Coronary artery (tissue), 2 donors: ENCODE measurements at regions not wholly inside any gene's neighbourhood (a gene's known extent, or its start where the extent isn't known, plus 50 kb on each side); places are given as distances from the start of the nearest gene placed in this dataset.

Experiments used
- DNase-seq: peaks from one replicate; pipeline ENCODE4 v3.0.0-alpha.2; 2017; ENCODE audit warnings: low spot score
- H3K27ac ChIP-seq, 2 donors: fragments of 200-600 bp; sonication (generic); one replicate each; pipeline ENCODE4 v1.5.1; 2016 to 2019
- H3K4me3 ChIP-seq: fragments of 200-600 bp; sonication (generic); 2 replicates; pipeline ENCODE4 v1.5.1; 2016; ENCODE audit warnings: mild to moderate bottlenecking, moderate library complexity
- CTCF ChIP-seq: fragments of 200-600 bp; sonication (generic); IDR thresholded peaks from one replicate; pipeline ENCODE4 v1.5.1; 2019; ENCODE audit warnings: antibody characterized with exemption

- no peak for TF ChIP-seq CTCF
Measured at GRCh38 chrX:20500171-20500865, 233.6 kb upstream of the RPS6KA3 start.

GRCh38 chrX:20499763-20500162 lies 233.1 kb upstream of the RPS6KA3 start:
- TF ChIP-seq CTCF, result no peak
- no peak for DNase-seq
- Histone ChIP-seq H3K4me3 (no peak overlapping the region), H3K27ac (no peak overlapping the region)

More at GRCh38 chrX:20500171-20500865, 233.6 kb upstream of the RPS6KA3 start:
- Histone ChIP-seq H3K27ac (no peak overlapping the region), H3K4me3 (no peak overlapping the region)
- DNase-seq, result no peak

- no peak overlapping the region for H3K27ac ChIP-seq
- no peak overlapping the region for H3K4me3 ChIP-seq
- no peak for DNase-seq
- TF ChIP-seq CTCF, result no peak
Measured at GRCh38 chrX:20498851-20499635, 232.3 kb upstream of the RPS6KA3 start.

- H3K4me3 ChIP-seq, result no peak overlapping the region
- TF ChIP-seq CTCF, result no peak
- DNase-seq, result no peak
- H3K27ac ChIP-seq, result no peak overlapping the region
Measured at GRCh38 chrX:20495575-20495974, 228.9 kb upstream of the RPS6KA3 start.

GRCh38 chrX:20488473-20488872 lies 221.8 kb upstream of the RPS6KA3 start:
- no peak for TF ChIP-seq CTCF
- H3K27ac ChIP-seq, result no peak overlapping the region

GRCh38 chrX:20487227-20487626 lies 220.5 kb upstream of the RPS6KA3 start:
- no peak for TF ChIP-seq CTCF

More at GRCh38 chrX:20488473-20488872, 221.8 kb upstream of the RPS6KA3 start:
- no peak for DNase-seq
- no peak overlapping the region for H3K4me3 ChIP-seq

GRCh38 chrX:20481632-20482031 lies 214.9 kb upstream of the RPS6KA3 start:
- TF ChIP-seq CTCF, result no peak
- H3K4me3 ChIP-seq, result no peak overlapping the region
- no peak for DNase-seq
- no peak overlapping the region for H3K27ac ChIP-seq

More at GRCh38 chrX:20487227-20487626, 220.5 kb upstream of the RPS6KA3 start:
- no peak overlapping the region for H3K4me3 ChIP-seq
- H3K27ac ChIP-seq, result no peak overlapping the region
- DNase-seq, result no peak
